HG02981 (cell line): ENCODE measurements at regions not wholly inside any gene's neighbourhood (a gene's known extent, or its start where the extent isn't known, plus 50 kb on each side); places are given as distances from the start of the nearest gene placed in this dataset.

Experiments
- ATAC-seq: cut with Tn5 transposase; IDR thresholded peaks from one replicate; pipeline ENCODE4 v1.9.1; 2021; ENCODE audit warnings: mild to moderate bottlenecking, moderate library complexity; ENCODE audit not compliant: unreplicated experiment

- no peak for ATAC-seq
Measured at GRCh38 chr5:117982691-117983090, 1005.7 kb downstream of the DTWD2 start.

GRCh38 chr5:117973785-117974184 is 1014.6 kb downstream of the DTWD2 start:
- no peak for ATAC-seq

GRCh38 chr5:117955831-117956230 is 1032.5 kb downstream of the DTWD2 start:
- no peak for ATAC-seq

- no peak for ATAC-seq
Measured at GRCh38 chr5:117954331-117954730, 1034.0 kb downstream of the DTWD2 start.

GRCh38 chr5:117953272-117953671 is 1035.1 kb downstream of the DTWD2 start:
- no peak for ATAC-seq

- ATAC-seq: no peak
Measured at GRCh38 chr5:117947836-117948235, 1040.5 kb downstream of the DTWD2 start.

- ATAC-seq: no peak
Measured at GRCh38 chr5:117947121-117947520, 1041.2 kb downstream of the DTWD2 start.

- ATAC-seq: no peak
Measured at GRCh38 chr5:117945258-117945657, 1043.1 kb downstream of the DTWD2 start.

- ATAC-seq: no peak
Measured at GRCh38 chr5:117943541-117943940, 1044.8 kb downstream of the DTWD2 start.

GRCh38 chr5:117942861-117943519 is 1045.4 kb downstream of the DTWD2 start:
- no peak for ATAC-seq

GRCh38 chr5:117893211-117893610 is 1095.1 kb downstream of the DTWD2 start:
- ATAC-seq: no peak

- no peak for ATAC-seq
Measured at GRCh38 chr5:117892360-117892759, 1096.0 kb downstream of the DTWD2 start.

- ATAC-seq: no peak
Measured at GRCh38 chr5:117889596-117889995, 1098.8 kb downstream of the DTWD2 start.

- peak; percentile 86 for ATAC-seq
Measured at GRCh38 chr5:117888688-117889087, 1099.7 kb downstream of the DTWD2 start.

- no peak for ATAC-seq
Measured at GRCh38 chr5:117881426-117882230, 1106.7 kb downstream of the DTWD2 start.

- ATAC-seq: no peak
Measured at GRCh38 chr5:117880932-117881331, 1107.4 kb downstream of the DTWD2 start.

GRCh38 chr5:117877731-117878130 is 1110.6 kb downstream of the DTWD2 start:
- ATAC-seq: no peak

GRCh38 chr5:117872798-117873368 is 1115.5 kb downstream of the DTWD2 start:
- ATAC-seq: no peak

- ATAC-seq: no peak
Measured at GRCh38 chr5:117869596-117869995, 1118.8 kb downstream of the DTWD2 start.

GRCh38 chr5:117863586-117864296 is 1124.6 kb downstream of the DTWD2 start:
- ATAC-seq: no peak

GRCh38 chr5:117860550-117860949 is 1127.8 kb downstream of the DTWD2 start:
- no peak for ATAC-seq
